H9 (cell line): ENCODE measurements at regions not wholly inside any gene's neighbourhood (a gene's known extent, or its start where the extent isn't known, plus 50 kb on each side); places are given as distances from the start of the nearest gene placed in this dataset.

Experiments
- DNase-seq: peaks from one replicate; pipeline ENCODE4 v3.0.0-alpha.2; 2017
- H2AFZ ChIP-seq: one replicate; pipeline ENCODE4 v1.6.1; 2013; ENCODE audit warnings: mild to moderate bottlenecking, low read length, control low read depth, moderate library complexity
- H2AK5ac ChIP-seq: 2 replicates; pipeline ENCODE4 v1.6.1; 2013; ENCODE audit warnings: low read length, control low read depth, mixed read lengths; ENCODE audit not compliant: insufficient read length
- H2BK120ac ChIP-seq: one replicate; pipeline ENCODE4 v1.6.1; 2013; ENCODE audit warnings: low read depth, mild to moderate bottlenecking, low read length, control low read depth, inconsistent platforms; ENCODE audit not compliant: poor library complexity, severe bottlenecking
- H2BK12ac ChIP-seq: 2 replicates; pipeline ENCODE4 v1.6.1; 2013; ENCODE audit warnings: low read length, control low read depth, mixed read lengths, low read depth; ENCODE audit not compliant: insufficient read length
- H2BK15ac ChIP-seq: 2 replicates; pipeline ENCODE4 v1.6.1; 2013; ENCODE audit warnings: low read depth, low read length, control low read depth
- H2BK20ac ChIP-seq: one replicate; pipeline ENCODE4 v1.6.1; 2013; ENCODE audit warnings: low read depth, mild to moderate bottlenecking, low read length, control low read depth, inconsistent platforms; ENCODE audit not compliant: poor library complexity, severe bottlenecking
- H2BK5ac ChIP-seq: 2 replicates; pipeline ENCODE4 v1.6.1; 2013; ENCODE audit warnings: low read length, control low read depth, mixed read lengths; ENCODE audit not compliant: insufficient read length
- H3K14ac ChIP-seq: 2 replicates; pipeline ENCODE4 v1.6.1; 2013; ENCODE audit warnings: low read length, control low read depth; ENCODE audit not compliant: insufficient read depth
- H3K18ac ChIP-seq: 2 replicates; pipeline ENCODE4 v1.6.1; 2013; ENCODE audit warnings: low read depth, mild to moderate bottlenecking, mixed read lengths, low read length, control low read depth; ENCODE audit not compliant: insufficient read length
- H3K23ac ChIP-seq: 2 replicates; pipeline ENCODE4 v1.6.1; 2013; ENCODE audit warnings: low read length, control low read depth, mixed read lengths, low read depth; ENCODE audit not compliant: insufficient read length
- H3K23me2 ChIP-seq: 2 replicates; pipeline ENCODE4 v1.6.1; 2013; ENCODE audit warnings: low read depth, mild to moderate bottlenecking, mixed read lengths, low read length, control low read depth; ENCODE audit not compliant: insufficient read length, poor library complexity, severe bottlenecking
- H3K27ac ChIP-seq: 2 replicates; pipeline ENCODE4 v1.5.1; 2013; ENCODE audit warnings: low read length, control low read depth, mixed read lengths, low read depth; ENCODE audit not compliant: insufficient read length
- H3K27me3 ChIP-seq: 2 replicates; pipeline ENCODE4 v1.6.1; 2013; ENCODE audit warnings: low read length, control low read depth, inconsistent platforms; ENCODE audit not compliant: insufficient read depth
- H3K4ac ChIP-seq: 2 replicates; pipeline ENCODE4 v1.6.1; 2013; ENCODE audit warnings: low read depth, mild to moderate bottlenecking, control low read depth, inconsistent platforms, low read length, moderate library complexity
- H3K4me1 ChIP-seq: 2 replicates; pipeline ENCODE4 v1.6.1; 2013; ENCODE audit warnings: low read length, control low read depth, inconsistent platforms; ENCODE audit not compliant: insufficient read depth
- H3K4me2 ChIP-seq: 2 replicates; pipeline ENCODE4 v1.6.1; 2013; ENCODE audit warnings: low read length, control low read depth, mixed read lengths; ENCODE audit not compliant: insufficient read length, insufficient read depth
- H3K56ac ChIP-seq: 2 replicates; pipeline ENCODE4 v1.6.1; 2013; ENCODE audit warnings: low read depth, mild to moderate bottlenecking, mixed read lengths, low read length, control low read depth; ENCODE audit not compliant: insufficient read length
- H3K79me1 ChIP-seq: 2 replicates; pipeline ENCODE4 v1.6.1; 2013; ENCODE audit warnings: low read depth, mild to moderate bottlenecking, moderate library complexity, low read length, control low read depth, inconsistent platforms; ENCODE audit not compliant: insufficient read depth, poor library complexity, severe bottlenecking
- H3K79me2 ChIP-seq: 2 replicates; pipeline ENCODE4 v1.6.1; 2013; ENCODE audit warnings: low read length, control low read depth, inconsistent platforms; ENCODE audit not compliant: insufficient read depth
- H3K9ac ChIP-seq: 2 replicates; pipeline ENCODE4 v1.6.1; 2013; ENCODE audit warnings: low read length, control low read depth, mixed read lengths; ENCODE audit not compliant: insufficient read length; ENCODE audit errors: extremely low read depth
- H3K9me3 ChIP-seq: one replicate; pipeline ENCODE4 v1.6.1; 2013; ENCODE audit warnings: low read depth, low read length, inconsistent platforms; ENCODE audit not compliant: control insufficient read depth
- H3T11ph ChIP-seq: one replicate; pipeline ENCODE4 v1.6.1; 2013; ENCODE audit warnings: mild to moderate bottlenecking, low read length, control low read depth, inconsistent platforms
- H4K20me1 ChIP-seq: one replicate; pipeline ENCODE4 v1.6.1; 2013; ENCODE audit not compliant: control insufficient read depth, insufficient read length, insufficient read depth
- H4K5ac ChIP-seq: 2 replicates; pipeline ENCODE4 v1.6.1; 2013; ENCODE audit warnings: low read depth, mild to moderate bottlenecking, mixed read lengths, low read length, control low read depth; ENCODE audit not compliant: insufficient read length
- H4K8ac ChIP-seq: replicated peaks from 2 replicates; pipeline ENCODE4 v1.6.1; 2013; ENCODE audit warnings: low read length, control low read depth, mixed read lengths, low read depth; ENCODE audit not compliant: insufficient read length
- H4K91ac ChIP-seq: 2 replicates; pipeline ENCODE4 v1.6.1; 2013; ENCODE audit warnings: low read depth, mild to moderate bottlenecking, moderate library complexity, mixed read lengths, low read length, control low read depth; ENCODE audit not compliant: insufficient read length
- H3K27ac Mint-ChIP-seq, 3 experiments: 2 replicates in 2 of 3; 3 replicates in 1 of 3; pipeline ENCODE4 v1.8.0; 2020 to 2021; ENCODE audit warnings: mixed read lengths in 3 of 3, mild to moderate bottlenecking in 1 of 3, moderate library complexity in 1 of 3
- H3K27me3 Mint-ChIP-seq: 2 replicates; pipeline ENCODE4 v1.8.0; 2021; ENCODE audit warnings: low read depth, mild to moderate bottlenecking, moderate library complexity, mixed read lengths
- H3K36me3 Mint-ChIP-seq, 3 experiments: 2 replicates in 2 of 3; 3 replicates in 1 of 3; pipeline ENCODE4 v1.8.0; 2020 to 2021; ENCODE audit warnings: low read depth in 3 of 3, mixed read lengths in 3 of 3; ENCODE audit not compliant: insufficient read depth in 1 of 3
- H3K4me1 Mint-ChIP-seq, 2 experiments: 2 replicates each; pipeline ENCODE4 v1.8.0; 2020; ENCODE audit warnings: mixed read lengths in 2 of 2
- H3K4me3 Mint-ChIP-seq, 2 experiments: 2 replicates in 1 of 2; 3 replicates in 1 of 2; pipeline ENCODE4 v1.8.0; 2020 to 2021; ENCODE audit warnings: mild to moderate bottlenecking in 2 of 2, mixed read lengths in 2 of 2, moderate library complexity in 1 of 2
- H3K9me3 Mint-ChIP-seq, 2 experiments: 2 replicates in 1 of 2; 3 replicates in 1 of 2; pipeline ENCODE4 v1.8.0; 2020; ENCODE audit warnings: mild to moderate bottlenecking in 2 of 2, mixed read lengths in 2 of 2, moderate library complexity in 1 of 2
- CTCF ChIP-seq: fragments of 200-600 bp; sonication (generic); conservative IDR thresholded peaks from 3 replicates; pipeline ENCODE4 v1.8.0; 2021; ENCODE audit warnings: antibody characterized with exemption, mild to moderate bottlenecking
- WGBS: extraction: QIAGEN DNeasy Blood & Tissue Kit; methylation state at CpG from one replicate; pipeline ENCODE4 v1.1.7; 2013; ENCODE audit warnings: missing lambda C conversion rate, low lambda C conversion rate, mixed read lengths; ENCODE audit not compliant: insufficient read length; ENCODE audit errors: extremely low coverage; 5-methylcytosine and 5-hydroxymethylcytosine counted together

GRCh38 chr20:50338479-50339391 is 148.1 kb downstream of the CEBPB start:
- no peak overlapping the region; the same call in 1 of the 2 replicates for H3K14ac ChIP-seq
- no peak overlapping the region for H2BK12ac ChIP-seq
- no peak overlapping the region for H3K4me2 ChIP-seq
- no peaks in the 10 kb centered on the region for H4K20me1 ChIP-seq
- H2AFZ ChIP-seq: no peak overlapping the region
- H3T11ph ChIP-seq: no peak overlapping the region
- no peak overlapping the region for H3K9ac ChIP-seq
- Mint-ChIP-seq H3K36me3 (no peaks in the 10 kb centered on the region), H3K4me1 (peaks cover 6 to 12% of the 10 kb centered on the region in 2 experiments), H3K9me3 (no peaks in the 10 kb centered on the region), H3K27ac (no peak overlapping the region; a peak in 1 of 7 replicates), H3K27me3 (no peaks in the 10 kb centered on the region), H3K4me3 (no peak overlapping the region)
- H2BK20ac ChIP-seq: no peak overlapping the region
- H4K91ac ChIP-seq: no peak overlapping the region
- H3K27ac ChIP-seq: no peak overlapping the region
- no peaks in the 10 kb centered on the region for H3K27me3 ChIP-seq
- no peaks in the 10 kb centered on the region for H3K4me1 ChIP-seq
- H3K79me1 ChIP-seq: no peaks in the 10 kb centered on the region
- H2BK120ac ChIP-seq: no peak overlapping the region
- WGBS: no CpG with 5 or more reads among the region's 12 CpGs
- peak; percentile 49 for TF ChIP-seq CTCF
- no peak overlapping the region for H3K18ac ChIP-seq
- H2BK15ac ChIP-seq: no peak overlapping the region
- no peak overlapping the region for H2BK5ac ChIP-seq
- no peaks in the 10 kb centered on the region for H3K23me2 ChIP-seq
- no peak overlapping the region for H4K5ac ChIP-seq
- no peak overlapping the region for H3K4ac ChIP-seq
- H2AK5ac ChIP-seq: no peak overlapping the region
- H3K23ac ChIP-seq: no peak overlapping the region
- H3K56ac ChIP-seq: no peak overlapping the region
- no peaks in the 10 kb centered on the region for H3K9me3 ChIP-seq
- no peaks in the 10 kb centered on the region for H3K79me2 ChIP-seq
- H4K8ac ChIP-seq: no peak overlapping the region
- peak; percentile 58 for DNase-seq
